ENCODE measurements at regions not wholly inside any gene's neighbourhood (a gene's known extent, or its start where the extent isn't known, plus 50 kb on each side); places are given as distances from the start of the nearest gene placed in this dataset.

GRCh38 chr4:130054908-130055307, 959.0 kb downstream of the C4orf33 start:
- no peaks in the 10 kb centered on the region for H3K36me3 ChIP-seq (ENCODE audit: control insufficient read depth in 2 of 2, insufficient read depth in 1 of 2, low read length in 2 of 2)
- no peak overlapping the region for H3K27ac ChIP-seq (ENCODE audit: extremely low read depth, low read depth, low read length)
- ChIA-PET POLR2A (no interaction called here), CTCF (no interaction called here)
- no peaks in the 10 kb centered on the region for H3K9me3 ChIP-seq (ENCODE audit: control insufficient read depth, insufficient read depth, low read depth, low read length)
- TF ChIP-seq ZNF544 (tag by site-specific recombination; IDR thresholded peaks at IDR 0.05) (no peak), ZNF311 (tag by site-specific recombination; IDR thresholded peaks at IDR 0.05; ENCODE audit: borderline replicate concordance) (no peak), ZNF561 (tag by site-specific recombination; IDR thresholded peaks at IDR 0.05; ENCODE audit: borderline replicate concordance) (no peak), EGR2 (tag by site-specific recombination; IDR thresholded peaks at IDR 0.05; ENCODE audit: low read depth) (no peak), ZNF37A (tag by site-specific recombination; IDR thresholded peaks at IDR 0.05) (no peak), HOXC10 (CRISPR knock-in tag; IDR thresholded peaks at IDR 0.05) (no peak), ATF2 (tag by site-specific recombination; IDR thresholded peaks at IDR 0.05; ENCODE audit: low read depth) (no peak), ZNF19 (tag by site-specific recombination; IDR thresholded peaks at IDR 0.05; ENCODE audit: low read depth) (no peak), ZFP3 (tag by site-specific recombination; IDR thresholded peaks at IDR 0.05; ENCODE audit: low read depth) (no peak), ZNF223 (tag by site-specific recombination; IDR thresholded peaks at IDR 0.05) (no peak), ZNF48 (tag by site-specific recombination; IDR thresholded peaks at IDR 0.05) (no peak), ZBTB8A (tag by site-specific recombination; IDR thresholded peaks at IDR 0.05) (no peak), ZNF280D (tag by site-specific recombination; IDR thresholded peaks at IDR 0.05) (no peak), PRDM2 (tag by site-specific recombination; IDR thresholded peaks at IDR 0.05; ENCODE audit: borderline replicate concordance) (no peak), ZFP69B (tag by site-specific recombination; IDR thresholded peaks at IDR 0.05) (no peak), ZNF555 (tag by site-specific recombination; conservative IDR thresholded peaks at IDR 0.05) (no peak)
- TF ChIP-seq, protein P1, sequence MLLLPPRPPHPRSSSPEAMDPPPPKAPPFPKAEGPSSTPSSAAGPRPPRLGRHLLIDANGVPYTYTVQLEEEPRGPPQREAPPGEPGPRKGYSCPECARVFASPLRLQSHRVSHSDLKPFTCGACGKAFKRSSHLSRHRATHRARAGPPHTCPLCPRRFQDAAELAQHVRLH (tag by site-specific recombination; IDR thresholded peaks at IDR 0.05) = no peak
- no peaks in the 10 kb centered on the region for H3K4me1 ChIP-seq (ENCODE audit: control insufficient read depth, insufficient read depth, low read length)
- no peak overlapping the region for H3K4me3 ChIP-seq (ENCODE audit: low read depth, low read length)

Data from HEK293 (cell line).